ENCODE measurements at regions not wholly inside any gene's neighbourhood (a gene's known extent, or its start where the extent isn't known, plus 50 kb on each side); places are given as distances from the start of the nearest gene placed in this dataset.
A peak's percentile ranks its signal among the peaks of the same experiment; 100 is the strongest.

- DNase-seq (ENCODE audit: low read depth, low spot score), result no peak
- Mint-ChIP-seq H3K9me3 (no peaks in the 10 kb centered on the region), H3K4me1 (peaks cover 9% of the 10 kb centered on the region), H3K27me3 (ENCODE audit: low read depth) (no peaks in the 10 kb centered on the region), H3K36me3 (ENCODE audit: low read depth) (no peaks in the 10 kb centered on the region), H3K4me3 (no peak overlapping the region), H3K27ac (ENCODE audit: unreplicated experiment) (no peak overlapping the region)
- TF ChIP-seq CTCF (conservative IDR thresholded peaks at IDR 0.05), result no peak
Observed at GRCh38 chr20:50403565-50404418, 106.4 kb upstream of the PTPN1 start.

DNA sequence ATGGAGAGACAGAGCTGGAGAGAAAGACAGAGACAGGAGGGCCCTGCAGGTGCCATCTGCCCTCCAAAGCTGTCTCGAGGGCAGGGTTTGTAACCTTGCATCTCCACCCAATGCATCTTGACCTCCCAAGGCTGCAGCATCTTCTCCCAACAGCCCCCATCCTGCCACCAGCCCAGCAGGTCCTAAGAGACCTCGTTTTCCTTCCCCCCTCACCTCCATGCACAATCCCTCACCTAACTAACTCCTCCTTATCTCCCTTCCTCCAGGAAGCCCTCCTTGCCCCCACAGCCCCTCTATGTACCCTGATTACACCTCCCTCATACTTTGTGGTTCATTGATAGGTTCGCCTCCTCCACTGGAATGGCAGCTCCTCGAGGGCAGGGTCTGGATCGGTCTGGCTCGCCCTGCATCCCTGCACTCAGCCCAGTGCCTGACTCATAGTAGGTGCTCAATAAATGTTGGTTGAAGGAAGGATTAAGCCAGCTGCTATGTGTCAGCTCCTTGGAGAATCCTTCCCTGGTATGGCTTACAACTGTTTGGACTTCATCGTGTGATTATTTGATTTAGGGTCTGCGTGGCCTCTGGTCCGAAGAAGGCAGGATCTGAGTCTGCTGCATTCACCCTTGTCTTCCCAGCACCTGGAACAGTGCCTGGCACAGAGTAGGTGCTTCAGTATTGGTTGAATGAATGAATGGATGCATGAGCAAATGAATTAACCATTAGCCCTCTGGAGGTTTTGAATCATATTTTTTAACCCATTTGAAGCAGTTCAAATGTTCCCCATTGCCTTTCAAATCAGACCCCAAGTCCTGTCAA, 105.6 kb upstream of the PTPN1 start:
- Mint-ChIP-seq H3K4me3 (no peak overlapping the region), H3K27me3 (ENCODE audit: low read depth) (no peaks in the 10 kb centered on the region), H3K9me3 (no peaks in the 10 kb centered on the region), H3K4me1 (peaks cover 9% of the 10 kb centered on the region), H3K27ac (ENCODE audit: unreplicated experiment) (peak overlapping the region; percentile 12), H3K36me3 (ENCODE audit: low read depth) (no peaks in the 10 kb centered on the region)
- TF ChIP-seq CTCF (conservative IDR thresholded peaks at IDR 0.05), result no peak
- no peak for DNase-seq (ENCODE audit: low read depth, low spot score)

GRCh38 chr20:50405235-50405914, 104.8 kb upstream of the PTPN1 start:
- no peak overlapping the region for H3K27ac Mint-ChIP-seq (ENCODE audit: unreplicated experiment)
- H3K4me3 Mint-ChIP-seq, result no peak overlapping the region
- no peak for TF ChIP-seq CTCF (conservative IDR thresholded peaks at IDR 0.05)
- H3K36me3 Mint-ChIP-seq (ENCODE audit: low read depth), result no peaks in the 10 kb centered on the region
- H3K4me1 Mint-ChIP-seq, result peaks cover 9% of the 10 kb centered on the region
- no peaks in the 10 kb centered on the region for H3K27me3 Mint-ChIP-seq (ENCODE audit: low read depth)
- H3K9me3 Mint-ChIP-seq, result no peaks in the 10 kb centered on the region
- no peak for DNase-seq (ENCODE audit: low read depth, low spot score)

DNA sequence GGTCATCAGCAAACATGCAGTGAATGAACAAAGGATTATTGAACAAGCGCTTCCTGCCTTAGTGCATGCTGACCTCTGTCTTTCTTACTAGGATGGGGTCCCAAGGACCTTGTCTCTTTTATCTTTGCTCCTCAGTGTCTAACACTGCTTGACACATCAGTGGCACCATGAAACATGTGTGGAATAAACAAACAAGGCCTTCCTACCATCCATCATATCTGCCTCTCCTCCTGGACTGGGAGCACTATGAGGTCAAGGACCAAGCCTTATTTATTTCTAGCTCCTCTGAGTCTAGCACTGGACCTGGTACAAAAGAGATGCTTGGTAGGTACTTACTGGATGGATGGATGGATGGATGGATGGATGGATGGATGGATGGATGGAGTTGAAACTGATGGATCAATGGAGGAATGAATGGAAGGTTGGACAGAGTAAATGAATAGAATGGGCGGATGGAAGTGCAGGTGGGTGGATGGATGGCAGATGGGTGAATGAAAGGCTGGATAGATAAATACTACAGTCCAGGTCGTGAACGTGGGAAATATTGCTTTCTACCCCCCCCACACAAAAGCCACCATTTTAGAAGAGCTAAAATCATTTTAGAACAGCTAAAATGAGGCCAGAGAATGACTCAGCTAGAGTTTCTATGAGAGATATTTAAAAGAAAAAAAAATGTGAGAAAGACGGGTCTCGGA, 104.1 kb upstream of the PTPN1 start:
- Mint-ChIP-seq H3K4me3 (no peak overlapping the region), H3K27ac (ENCODE audit: unreplicated experiment) (no peak overlapping the region), H3K36me3 (ENCODE audit: low read depth) (no peaks in the 10 kb centered on the region), H3K4me1 (peaks cover 9% of the 10 kb centered on the region), H3K9me3 (no peaks in the 10 kb centered on the region), H3K27me3 (ENCODE audit: low read depth) (no peaks in the 10 kb centered on the region)
- TF ChIP-seq CTCF (conservative IDR thresholded peaks at IDR 0.05), result no peak
- no peak for DNase-seq (ENCODE audit: low read depth, low spot score)

DNA sequence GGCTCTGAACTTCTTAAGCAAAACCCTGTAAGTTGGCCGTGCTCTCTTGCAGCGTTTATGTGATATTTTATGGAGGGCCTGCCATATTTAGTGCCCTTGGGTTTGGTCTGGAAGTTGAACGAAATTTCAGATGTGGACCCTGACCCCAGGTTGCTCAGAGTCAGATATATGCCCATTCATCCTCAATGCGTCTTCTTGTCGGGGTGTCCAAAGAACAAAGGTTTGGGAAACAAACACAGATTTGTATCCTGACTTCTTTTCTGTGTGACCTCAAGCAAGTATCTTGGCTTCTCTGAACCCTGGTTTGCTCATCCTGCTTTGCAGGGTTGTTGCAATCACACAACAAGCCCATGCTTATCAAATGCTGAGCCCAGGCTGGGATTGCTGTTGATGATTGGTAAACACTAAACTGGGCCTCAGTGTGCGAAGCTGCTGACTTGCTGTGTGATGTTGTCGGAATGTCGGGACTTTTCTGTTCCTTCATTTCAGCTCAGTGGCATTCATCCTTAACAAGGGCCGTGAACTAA, 103.5 kb upstream of the PTPN1 start:
- H3K9me3 Mint-ChIP-seq, result no peaks in the 10 kb centered on the region

More for the DNA sequence above, 103.5 kb upstream of the PTPN1 start:
- Mint-ChIP-seq H3K4me3 (no peak overlapping the region), H3K27ac (ENCODE audit: unreplicated experiment) (no peak overlapping the region), H3K4me1 (peaks cover 10% of the 10 kb centered on the region), H3K36me3 (ENCODE audit: low read depth) (no peaks in the 10 kb centered on the region), H3K27me3 (ENCODE audit: low read depth) (peaks cover 4% of the 10 kb centered on the region)
- TF ChIP-seq CTCF (conservative IDR thresholded peaks at IDR 0.05), result no peak
- DNase-seq (ENCODE audit: low read depth, low spot score), result no peak

All from neural crest cell (in vitro differentiated cells).